H1 (cell line): ENCODE measurements at regions not wholly inside any gene's neighbourhood (a gene's known extent, or its start where the extent isn't known, plus 50 kb on each side); places are given as distances from the start of the nearest gene placed in this dataset.

Experiments
- BACH1 ChIP-seq: IDR thresholded peaks from 2 replicates; pipeline ENCODE4 v1.6.1; 2012; ENCODE audit warnings: low read length, improper control_type of control experiment
- BCL11A ChIP-seq, 2 experiments: IDR thresholded peaks; one replicate each; pipeline ENCODE4 v1.6.1; 2011; ENCODE audit warnings: low read depth in 2 of 2, low read length in 2 of 2, mild to moderate bottlenecking in 2 of 2
- CBX8 ChIP-seq: fragments of 300-800, 300-1000 bp; sonication (generic); IDR thresholded peaks from 2 replicates; pipeline ENCODE4 v1.7.1; 2016; ENCODE audit warnings: low read depth, low read length, borderline replicate concordance
- CHD1 ChIP-seq: IDR thresholded peaks from 2 replicates; pipeline ENCODE4 v1.6.1; 2012; ENCODE audit warnings: low read depth, low read length, improper control_type of control experiment
- EGR1 ChIP-seq: IDR thresholded peaks from 2 replicates; pipeline ENCODE4 v1.6.1; 2011; ENCODE audit warnings: low read depth, low read length, borderline replicate concordance
- EP300 ChIP-seq, 2 experiments: IDR thresholded peaks; 1 replicate in 1 of 2; 2 replicates in 1 of 2; pipeline ENCODE4 v1.6.1; 2011 to 2012; ENCODE audit warnings: low read depth in 2 of 2, low read length in 2 of 2, mild to moderate bottlenecking in 2 of 2, borderline replicate concordance in 1 of 2, inconsistent platforms in 1 of 2, moderate library complexity in 1 of 2
- EZH2 ChIP-seq: fragments of 200-600 bp; sonication (generic); IDR thresholded peaks from 2 replicates; pipeline ENCODE4 v1.7.1; 2012; ENCODE audit warnings: low read depth, mild to moderate bottlenecking, moderate library complexity, low read length, inconsistent platforms; ENCODE audit not compliant: severe bottlenecking
- GTF2F1 ChIP-seq: IDR thresholded peaks from 2 replicates; pipeline ENCODE4 v1.6.1; 2012; ENCODE audit warnings: low read depth, low read length, improper control_type of control experiment, borderline replicate concordance
- JUND ChIP-seq: IDR thresholded peaks from 2 replicates; pipeline ENCODE4 v1.6.1; 2011; ENCODE audit warnings: mild to moderate bottlenecking, improper control_type of control experiment, low read length
- KDM5A ChIP-seq: fragments of 200-600 bp; IDR thresholded peaks from 2 replicates; pipeline ENCODE4 v1.7.1; 2012; ENCODE audit warnings: mild to moderate bottlenecking, low read length, inconsistent platforms, mixed read lengths
- PHF8 ChIP-seq: fragments of 200-600 bp; sonication (generic); conservative IDR thresholded peaks from 2 replicates; pipeline ENCODE4 v1.7.1; 2012; ENCODE audit warnings: low read depth, mild to moderate bottlenecking, inconsistent platforms, low read length, moderate library complexity
- POLR2A ChIP-seq, 2 experiments: IDR thresholded peaks; 1 replicate in 1 of 2; 2 replicates in 1 of 2; pipeline ENCODE4 v1.6.1; 2011; ENCODE audit warnings: low read depth in 2 of 2, low read length in 2 of 2, mild to moderate bottlenecking in 2 of 2; ENCODE audit errors: control extremely low read depth in 1 of 2
- RBBP5 ChIP-seq: IDR thresholded peaks from 2 replicates; pipeline ENCODE4 v1.7.1; 2012; ENCODE audit warnings: low read depth, mild to moderate bottlenecking, inconsistent platforms, low read length, moderate library complexity, borderline replicate concordance
- RNF2 ChIP-seq: fragments of 200-900, 300-1000 bp; sonication (generic); IDR thresholded peaks from 2 replicates; pipeline ENCODE4 v1.7.1; 2016; ENCODE audit warnings: borderline replicate concordance, low read depth, mild to moderate bottlenecking, antibody characterized with exemption, low read length; ENCODE audit not compliant: poor library complexity, severe bottlenecking; ENCODE audit errors: missing control alignments
- SIN3A ChIP-seq, 2 experiments: IDR thresholded peaks in 1 of 2; conservative IDR thresholded peaks in 1 of 2; 2 replicates each; pipeline ENCODE4 v1.6.1; 2011 to 2012; ENCODE audit warnings: low read length in 2 of 2, improper control_type of control experiment in 1 of 2, low read depth in 1 of 2, mild to moderate bottlenecking in 1 of 2
- SIX5 ChIP-seq: IDR thresholded peaks from 2 replicates; pipeline ENCODE4 v1.6.1; 2011; ENCODE audit warnings: mild to moderate bottlenecking, low read depth, low read length
- SP1 ChIP-seq: IDR thresholded peaks from 2 replicates; pipeline ENCODE4 v1.6.1; 2011; ENCODE audit warnings: low read depth, low read length
- TCF12 ChIP-seq: IDR thresholded peaks from 2 replicates; pipeline ENCODE4 v1.6.1; 2011; ENCODE audit warnings: low read depth, mild to moderate bottlenecking, low read length
- ZNF274 ChIP-seq: IDR thresholded peaks from 2 replicates; pipeline ENCODE4 v1.7.0; 2012; ENCODE audit warnings: low read length, borderline replicate concordance; ENCODE audit errors: extremely low read depth

- TF ChIP-seq CHD1 (no peak), SP1 (no peak), RNF2 (peak; percentile 78), BCL11A (IDR thresholded peaks at IDR 0.05; ENCODE audit: low read depth in 2 of 2, low read length in 2 of 2) (no peak), GTF2F1 (no peak), EP300 (IDR thresholded peaks at IDR 0.05; ENCODE audit: borderline replicate concordance in 1 of 2, low read depth in 2 of 2, low read length in 2 of 2) (no peak), PHF8 (no peak), BACH1 (no peak), JUND (no peak), TCF12 (no peak), SIN3A (conservative IDR thresholded peaks at IDR 0.05 in 1 of 2, IDR thresholded peaks at IDR 0.05 in 1 of 2; ENCODE audit: low read depth in 1 of 2, low read length in 2 of 2) (no peak; a peak in 1 of 4 replicates), ZNF274 (no peak), RBBP5 (no peak), KDM5A (no peak), EZH2 (peak; percentile 89), CBX8 (no peak), EGR1 (no peak), SIX5 (no peak), POLR2A (IDR thresholded peaks at IDR 0.05; ENCODE audit: control extremely low read depth in 1 of 2, low read depth in 2 of 2, low read length in 2 of 2) (no peak)
Measured at GRCh38 chr6:41406728-41407489, 71.5 kb downstream of the NCR2 start (continued).
